HPDE6-E6E7 (cell line): ENCODE measurements at regions not wholly inside any gene's neighbourhood (a gene's known extent, or its start where the extent isn't known, plus 50 kb on each side); places are given as distances from the start of the nearest gene placed in this dataset.

ENCODE experiments used
- DNase-seq: peaks from one replicate; pipeline ENCODE4 v3.0.0; 2011; ENCODE audit warnings: missing footprints; ENCODE audit errors: extremely low spot score

GRCh38 chr1:29478151-29478791, 241.9 kb downstream of the PTPRU start:
- no peak for DNase-seq

- DNase-seq: no peak
Observed at GRCh38 chr1:29475326-29475725, 239.0 kb downstream of the PTPRU start.

GRCh38 chr1:29474274-29475244, 238.2 kb downstream of the PTPRU start:
- no peak for DNase-seq

GRCh38 chr1:29473161-29473855, 237.0 kb downstream of the PTPRU start:
- no peak for DNase-seq

GRCh38 chr1:29471487-29472313, 235.4 kb downstream of the PTPRU start:
- DNase-seq: no peak

- DNase-seq: no peak
Observed at GRCh38 chr1:29470788-29471119, 234.4 kb downstream of the PTPRU start.

GRCh38 chr1:29470087-29470787, 233.9 kb downstream of the PTPRU start:
- DNase-seq: no peak

- DNase-seq: no peak
Observed at GRCh38 chr1:29469457-29469856, 233.1 kb downstream of the PTPRU start.

- DNase-seq: no peak
Observed at GRCh38 chr1:29467989-29468900, 231.9 kb downstream of the PTPRU start.

- DNase-seq: no peak
Observed at GRCh38 chr1:29466258-29466657, 229.9 kb downstream of the PTPRU start.

GRCh38 chr1:29465755-29466154, 229.4 kb downstream of the PTPRU start:
- DNase-seq: no peak

GRCh38 chr1:29462096-29462495, 225.8 kb downstream of the PTPRU start:
- DNase-seq: no peak

- no peak for DNase-seq
Observed at GRCh38 chr1:29461115-29461739, 224.9 kb downstream of the PTPRU start.

- no peak for DNase-seq
Observed at GRCh38 chr1:29460694-29461093, 224.4 kb downstream of the PTPRU start.

- no peak for DNase-seq
Observed at GRCh38 chr1:29460041-29460610, 223.8 kb downstream of the PTPRU start.

GRCh38 chr1:29459620-29459945, 223.3 kb downstream of the PTPRU start:
- DNase-seq: no peak

GRCh38 chr1:29458737-29459619, 222.7 kb downstream of the PTPRU start:
- no peak for DNase-seq
